Activated naive CD4-positive, alpha-beta T cell treated with anti-CD3 and anti-CD28 coated beads, Interleukin-2, amount 10 ng/mL, durations not matched to agents 7 days and 5 days (primary cell): ENCODE measurements at regions not wholly inside any gene's neighbourhood (a gene's known extent, or its start where the extent isn't known, plus 50 kb on each side); places are given as distances from the start of the nearest gene placed in this dataset.
A peak's percentile ranks its signal among the peaks of the same experiment; 100 is the strongest.

Source experiments
- CTCF ChIA-PET: fragments of 350-600 bp; sonication (Branson Sonifier 250); formaldehyde crosslinking; loops from one replicate; lab custom pipeline; 2021; ENCODE audit warnings: antibody characterized with exemption; lab: Charles Lee
- DNase-seq: peaks from one replicate; pipeline ENCODE4 v3.0.0-alpha.2; 2020
- H3K27ac Mint-ChIP-seq: one replicate; pipeline ENCODE4 v1.8.0; 2021; ENCODE audit warnings: mild to moderate bottlenecking, moderate library complexity, mixed read lengths
- H3K27me3 Mint-ChIP-seq: one replicate; pipeline ENCODE4 v1.8.0; 2021; ENCODE audit warnings: mild to moderate bottlenecking, mixed read lengths
- H3K36me3 Mint-ChIP-seq: one replicate; pipeline ENCODE4 v1.8.0; 2021; ENCODE audit warnings: mixed read lengths
- H3K4me1 Mint-ChIP-seq: one replicate; pipeline ENCODE4 v1.8.0; 2021; ENCODE audit warnings: mixed read lengths
- H3K4me3 Mint-ChIP-seq: one replicate; pipeline ENCODE4 v1.8.0; 2021; ENCODE audit warnings: mild to moderate bottlenecking, moderate library complexity, mixed read lengths
- H3K9me3 Mint-ChIP-seq: one replicate; pipeline ENCODE4 v1.8.0; 2021; ENCODE audit warnings: mixed read lengths

DNA sequence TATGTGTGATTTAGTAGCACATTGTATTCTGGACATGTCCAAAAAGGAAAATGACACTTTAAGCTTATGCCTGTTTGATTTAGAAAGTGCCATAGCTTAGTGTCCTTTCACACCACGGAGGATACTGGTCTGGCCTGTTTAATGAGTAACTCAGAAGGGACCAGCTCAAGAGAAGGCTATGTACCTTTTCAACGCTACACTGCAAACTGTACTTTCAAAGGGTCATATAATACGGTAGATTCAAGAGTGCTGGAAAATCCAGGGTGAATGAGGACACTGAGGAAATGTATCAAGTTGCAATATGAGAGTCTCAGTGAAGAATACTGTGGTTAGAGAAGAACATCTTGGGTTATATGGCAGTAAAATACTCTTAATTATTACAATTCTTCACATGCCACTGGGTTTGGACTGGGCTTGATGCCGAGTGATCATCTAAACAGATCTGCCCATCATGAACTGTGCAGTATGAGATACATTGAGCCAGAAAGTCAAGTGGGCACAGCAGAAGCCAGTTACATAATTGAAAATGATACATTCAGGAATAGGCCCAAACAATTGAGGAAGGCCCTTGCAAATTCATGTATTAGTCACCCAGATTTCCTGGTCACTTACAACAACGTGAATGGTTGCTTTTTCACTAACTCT lies 1211.5 kb upstream of the CDH9 start:
- DNase-seq, result no peak
- Mint-ChIP-seq H3K4me1 (no peaks in the 10 kb centered on the region), H3K27ac (no peak overlapping the region), H3K4me3 (no peak overlapping the region), H3K36me3 (no peaks in the 10 kb centered on the region), H3K9me3 (peaks cover 27% of the 10 kb centered on the region), H3K27me3 (no peaks in the 10 kb centered on the region)
- CTCF ChIA-PET, result no interaction called here

DNA sequence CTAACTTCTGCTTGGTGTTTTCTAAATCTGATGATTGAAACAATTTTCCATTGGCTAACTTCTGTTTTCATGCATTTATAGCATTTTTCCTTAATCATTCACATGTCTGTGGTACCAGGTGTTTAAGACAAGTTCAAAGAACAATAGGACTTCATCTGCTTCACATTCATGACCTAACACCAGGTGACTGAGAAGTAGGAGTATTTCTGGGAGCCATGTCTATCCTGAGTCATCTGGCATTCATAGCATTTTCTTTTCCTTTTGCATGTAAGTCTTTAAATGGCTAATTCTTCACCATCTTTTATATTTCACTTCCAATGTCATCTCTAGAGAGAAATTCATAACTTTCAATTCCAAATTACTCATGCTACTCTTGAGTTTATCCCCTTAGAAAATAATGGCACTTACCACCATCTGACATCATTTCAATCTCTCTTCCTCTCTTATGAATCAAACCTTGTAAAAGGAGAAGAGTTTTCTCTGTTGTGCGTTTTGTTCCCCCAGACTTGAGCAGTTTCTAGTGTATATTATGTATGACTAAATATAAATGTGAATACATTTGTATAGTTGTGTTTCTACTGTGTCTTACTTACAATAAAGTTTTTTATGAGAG lies 1196.1 kb upstream of the CDH9 start:
- Mint-ChIP-seq H3K4me3 (no peak overlapping the region), H3K4me1 (no peaks in the 10 kb centered on the region), H3K36me3 (no peaks in the 10 kb centered on the region), H3K27me3 (no peaks in the 10 kb centered on the region), H3K27ac (no peak overlapping the region), H3K9me3 (peaks cover 4% of the 10 kb centered on the region)
- CTCF ChIA-PET, result no interaction called here
- DNase-seq, result no peak

DNA sequence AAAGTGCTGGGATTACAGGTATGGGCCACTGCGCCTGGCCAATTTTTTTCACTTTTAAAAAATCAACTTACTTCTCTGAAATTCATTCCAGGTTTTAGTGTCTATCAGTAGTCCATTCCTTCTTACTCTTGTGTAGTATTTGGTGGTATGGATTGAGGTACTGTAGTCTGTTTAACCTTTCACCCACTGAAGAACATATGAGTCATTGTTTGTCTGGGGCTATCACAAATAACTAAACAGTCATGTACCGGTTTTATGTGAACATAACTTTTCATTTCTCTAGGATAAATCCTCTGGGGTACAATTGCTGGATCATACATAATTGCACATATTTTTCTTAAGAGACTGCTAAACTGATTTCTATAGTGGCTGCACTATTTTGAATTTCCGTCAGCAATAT lies 1188.0 kb upstream of the CDH9 start:
- Mint-ChIP-seq H3K9me3 (peaks cover 7% of the 10 kb centered on the region), H3K4me1 (no peaks in the 10 kb centered on the region), H3K4me3 (no peak overlapping the region), H3K27me3 (no peaks in the 10 kb centered on the region), H3K36me3 (no peaks in the 10 kb centered on the region), H3K27ac (no peak overlapping the region)
- CTCF ChIA-PET, result no interaction called here
- no peak for DNase-seq

DNA sequence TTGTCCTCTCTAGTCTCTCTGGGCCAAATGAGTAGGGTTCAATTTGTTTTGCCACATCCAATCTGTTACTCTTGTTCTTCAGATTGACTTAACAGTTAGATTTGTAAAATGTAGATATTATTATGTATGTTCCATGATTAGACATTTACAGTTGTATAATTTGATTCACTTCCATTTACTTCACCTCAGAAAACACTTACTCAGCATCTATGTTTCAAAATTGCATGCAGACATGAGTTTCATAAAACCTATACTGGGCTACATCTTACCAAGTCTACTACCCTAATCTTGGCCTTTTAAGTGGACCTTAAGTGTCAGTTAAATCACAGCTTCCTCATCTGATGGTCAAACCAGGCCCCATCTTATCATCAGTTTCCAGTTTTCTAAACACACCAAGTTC lies 1181.2 kb upstream of the CDH9 start:
- DNase-seq, result no peak
- Mint-ChIP-seq H3K36me3 (no peaks in the 10 kb centered on the region), H3K4me1 (no peaks in the 10 kb centered on the region), H3K27ac (no peak overlapping the region), H3K9me3 (peaks cover 4% of the 10 kb centered on the region), H3K4me3 (no peak overlapping the region), H3K27me3 (no peaks in the 10 kb centered on the region)
- CTCF ChIA-PET, result no interaction called here

DNA sequence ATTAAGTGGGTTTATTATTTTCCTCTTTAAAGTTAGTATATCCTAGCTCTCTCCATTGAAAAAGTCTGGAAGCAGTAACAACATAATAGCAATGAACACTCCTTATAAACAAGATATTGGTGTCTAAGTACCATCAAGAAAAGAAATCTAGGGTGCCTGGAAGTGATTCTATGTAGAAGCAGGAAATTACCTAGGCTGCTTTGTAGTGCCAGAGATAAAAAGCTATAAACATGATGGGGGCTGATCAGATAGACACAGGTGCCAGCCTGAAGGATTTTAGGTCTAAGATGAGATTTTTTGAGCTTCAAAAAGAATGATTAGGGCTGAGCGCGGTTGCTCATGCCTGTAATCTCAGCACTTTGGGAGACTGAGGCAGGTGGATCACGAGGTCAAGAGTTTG lies 1179.3 kb upstream of the CDH9 start:
- DNase-seq, result no peak
- no peak overlapping the region for H3K4me3 Mint-ChIP-seq

DNA sequence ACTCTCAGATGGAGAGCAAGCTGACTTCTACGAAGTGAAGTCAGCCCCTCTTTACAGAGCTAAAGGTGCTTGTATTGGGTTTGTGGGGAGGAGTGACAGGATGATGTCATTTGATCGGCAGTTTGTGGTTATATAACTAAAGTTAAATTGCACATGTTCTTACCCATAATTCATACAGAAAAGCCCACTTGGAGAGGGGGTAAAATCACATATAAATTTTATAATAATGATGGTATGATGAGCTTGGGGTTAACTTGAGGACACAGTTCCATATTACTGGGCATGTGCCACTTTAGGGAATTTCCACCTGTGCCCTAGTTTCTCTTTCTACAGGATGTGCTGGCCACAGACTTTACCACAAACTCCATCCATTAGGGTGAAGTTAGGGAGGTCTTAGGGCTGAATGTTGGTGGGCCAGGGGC lies 1178.6 kb upstream of the CDH9 start:
- H3K36me3 Mint-ChIP-seq, result no peaks in the 10 kb centered on the region
- H3K9me3 Mint-ChIP-seq, result peaks cover 9% of the 10 kb centered on the region
- no peaks in the 10 kb centered on the region for H3K4me1 Mint-ChIP-seq
- no peaks in the 10 kb centered on the region for H3K27me3 Mint-ChIP-seq
- H3K4me3 Mint-ChIP-seq, result no peak overlapping the region
- no peak overlapping the region for H3K27ac Mint-ChIP-seq
- DNase-seq, result no peak
- CTCF ChIA-PET, result no interaction called here

More for the DNA sequence above, 1179.3 kb upstream of the CDH9 start:
- Mint-ChIP-seq H3K27ac (no peak overlapping the region), H3K9me3 (peaks cover 9% of the 10 kb centered on the region), H3K27me3 (no peaks in the 10 kb centered on the region), H3K4me1 (no peaks in the 10 kb centered on the region), H3K36me3 (no peaks in the 10 kb centered on the region)
- CTCF ChIA-PET, result no interaction called here

DNA sequence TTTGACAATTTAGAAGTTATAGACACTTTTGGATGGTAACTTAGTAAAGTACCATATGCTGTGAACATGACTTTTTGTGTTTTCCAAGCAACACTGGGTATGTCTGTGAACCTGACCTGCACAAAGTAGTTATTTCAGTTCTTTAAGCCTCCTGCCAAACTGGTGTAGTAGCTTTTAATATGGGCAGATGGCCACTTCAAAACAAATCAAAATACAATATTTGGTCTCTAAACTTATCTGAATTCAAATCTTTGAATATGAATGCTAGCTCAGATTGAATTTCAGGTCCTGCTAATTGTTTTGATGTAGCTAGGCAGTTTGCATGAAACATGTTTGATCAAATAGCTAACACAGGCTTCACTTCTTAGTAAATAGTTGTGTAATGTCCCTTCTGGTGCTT lies 1176.7 kb upstream of the CDH9 start:
- DNase-seq, result no peak
- Mint-ChIP-seq H3K27me3 (no peaks in the 10 kb centered on the region), H3K4me1 (no peaks in the 10 kb centered on the region), H3K9me3 (peaks cover 13% of the 10 kb centered on the region), H3K36me3 (no peaks in the 10 kb centered on the region), H3K27ac (no peak overlapping the region), H3K4me3 (no peak overlapping the region)
- CTCF ChIA-PET, result no interaction called here

DNA sequence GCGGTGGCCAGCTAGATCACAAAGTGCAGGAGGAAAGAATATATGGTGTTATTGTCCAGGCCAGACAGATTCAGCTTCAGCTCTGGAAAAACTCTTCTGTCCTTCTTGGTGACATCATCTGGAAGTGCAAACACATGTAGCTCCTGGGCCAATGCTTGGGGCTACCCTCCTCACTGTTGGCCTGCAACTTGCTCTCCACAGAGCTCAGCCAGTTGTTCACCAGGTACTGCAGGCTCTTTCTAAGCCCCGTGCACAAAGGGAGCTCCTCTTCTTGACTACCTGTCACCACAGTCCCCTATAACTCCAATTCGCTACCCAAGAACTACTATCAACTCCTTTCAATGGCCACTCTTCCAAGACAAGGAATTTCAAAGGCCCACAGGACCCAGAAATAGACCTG lies 1175.9 kb upstream of the CDH9 start:
- Mint-ChIP-seq H3K9me3 (peaks cover 15% of the 10 kb centered on the region), H3K4me3 (no peak overlapping the region), H3K36me3 (no peaks in the 10 kb centered on the region), H3K27me3 (no peaks in the 10 kb centered on the region), H3K4me1 (no peaks in the 10 kb centered on the region), H3K27ac (no peak overlapping the region)
- no peak for DNase-seq
- CTCF ChIA-PET, result no interaction called here

DNA sequence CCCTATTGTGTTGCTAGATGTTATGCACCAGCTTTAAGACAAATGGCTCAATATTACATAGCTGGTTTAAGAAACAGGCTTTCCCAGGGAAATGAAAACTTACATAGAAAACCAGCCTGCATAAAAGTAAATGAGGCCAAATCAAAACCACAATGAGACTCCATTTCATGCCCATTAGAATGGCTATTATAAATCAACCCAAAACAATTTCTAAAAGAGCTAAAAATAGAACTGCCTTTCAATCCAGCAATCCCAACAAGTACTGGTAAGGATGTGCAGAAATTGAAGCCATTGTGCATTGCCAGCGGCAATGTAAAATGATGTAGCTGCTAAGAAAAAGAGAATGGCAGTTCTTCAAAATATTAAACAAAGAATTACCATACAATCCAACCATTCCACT lies 1170.0 kb upstream of the CDH9 start:
- CTCF ChIA-PET, result no interaction called here

DNA sequence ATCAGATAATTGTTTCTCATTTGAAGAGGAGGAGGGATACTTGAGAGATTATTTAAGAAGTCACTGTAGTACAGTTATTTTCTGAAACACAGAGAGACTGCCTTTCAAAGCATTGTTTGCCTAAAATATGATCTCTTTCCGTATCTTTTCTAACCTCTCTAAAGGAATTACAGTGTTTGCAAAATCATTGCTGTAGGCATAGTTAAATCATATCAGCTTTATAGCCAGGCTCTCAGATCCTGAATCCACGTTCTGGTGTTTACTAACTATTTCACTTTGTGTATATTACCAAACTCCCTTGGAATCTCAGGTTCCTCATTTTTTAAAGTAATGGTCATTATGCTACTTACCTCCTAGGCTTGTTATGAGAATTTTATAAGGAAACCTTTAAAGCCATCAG lies 1151.6 kb upstream of the CDH9 start:
- CTCF ChIA-PET, result no interaction called here

More for the DNA sequence above, 1170.0 kb upstream of the CDH9 start:
- Mint-ChIP-seq H3K36me3 (no peaks in the 10 kb centered on the region), H3K4me3 (no peak overlapping the region), H3K9me3 (peaks cover 10% of the 10 kb centered on the region), H3K27ac (no peak overlapping the region), H3K27me3 (no peaks in the 10 kb centered on the region), H3K4me1 (no peaks in the 10 kb centered on the region)
- DNase-seq, result no peak

DNA sequence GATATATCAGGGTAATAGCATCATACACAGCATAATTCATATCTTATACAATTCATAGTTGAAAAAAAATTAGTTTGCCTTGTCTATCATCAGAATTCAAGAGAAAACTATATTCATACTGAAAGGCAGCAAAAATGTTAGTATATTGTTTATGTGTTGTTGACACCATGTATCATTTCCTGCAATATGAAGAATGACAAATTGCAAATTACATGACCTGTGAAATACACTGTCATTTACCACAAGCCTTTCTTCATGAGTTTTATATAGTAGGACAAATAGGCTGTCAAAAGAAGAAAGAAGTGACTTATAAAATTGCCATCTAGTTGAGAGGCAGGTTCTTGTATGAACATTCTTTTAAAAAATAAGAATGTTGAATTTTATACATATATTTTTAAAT lies 1136.3 kb upstream of the CDH9 start:
- CTCF ChIA-PET, result no interaction called here
- no peaks in the 10 kb centered on the region for H3K4me1 Mint-ChIP-seq
- DNase-seq, result no peak
- H3K27me3 Mint-ChIP-seq, result no peaks in the 10 kb centered on the region
- H3K9me3 Mint-ChIP-seq, result peaks cover 13% of the 10 kb centered on the region
- no peaks in the 10 kb centered on the region for H3K36me3 Mint-ChIP-seq
- H3K27ac Mint-ChIP-seq, result no peak overlapping the region
- H3K4me3 Mint-ChIP-seq, result no peak overlapping the region

More for the DNA sequence above, 1151.6 kb upstream of the CDH9 start:
- Mint-ChIP-seq H3K27me3 (no peaks in the 10 kb centered on the region), H3K36me3 (no peaks in the 10 kb centered on the region), H3K27ac (no peak overlapping the region), H3K9me3 (peaks cover 7% of the 10 kb centered on the region), H3K4me1 (no peaks in the 10 kb centered on the region), H3K4me3 (no peak overlapping the region)
- no peak for DNase-seq

DNA sequence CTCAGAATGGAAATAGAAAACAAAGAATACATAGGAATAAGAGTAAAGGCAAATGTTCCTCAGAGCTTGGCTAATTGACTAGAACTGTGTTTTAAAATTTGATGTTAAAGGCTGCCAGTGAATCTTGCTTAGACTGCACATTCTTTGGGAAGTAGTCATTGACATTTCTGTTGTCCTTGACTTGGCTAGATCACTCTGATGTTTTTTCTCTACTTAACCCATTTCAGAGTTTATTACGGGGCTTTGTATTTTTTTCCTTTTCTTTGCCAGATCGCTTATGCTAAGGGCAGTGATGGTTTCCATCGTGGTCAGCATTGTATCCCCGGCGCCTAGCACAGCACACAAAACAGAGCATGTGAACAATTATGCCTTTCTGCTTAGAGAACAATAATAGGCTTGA lies 1126.7 kb upstream of the CDH9 start:
- Mint-ChIP-seq H3K4me3 (no peak overlapping the region), H3K27me3 (no peaks in the 10 kb centered on the region), H3K27ac (no peak overlapping the region), H3K36me3 (no peaks in the 10 kb centered on the region), H3K9me3 (peaks cover 10% of the 10 kb centered on the region), H3K4me1 (no peaks in the 10 kb centered on the region)
- CTCF ChIA-PET, result no interaction called here
- no peak for DNase-seq

DNA sequence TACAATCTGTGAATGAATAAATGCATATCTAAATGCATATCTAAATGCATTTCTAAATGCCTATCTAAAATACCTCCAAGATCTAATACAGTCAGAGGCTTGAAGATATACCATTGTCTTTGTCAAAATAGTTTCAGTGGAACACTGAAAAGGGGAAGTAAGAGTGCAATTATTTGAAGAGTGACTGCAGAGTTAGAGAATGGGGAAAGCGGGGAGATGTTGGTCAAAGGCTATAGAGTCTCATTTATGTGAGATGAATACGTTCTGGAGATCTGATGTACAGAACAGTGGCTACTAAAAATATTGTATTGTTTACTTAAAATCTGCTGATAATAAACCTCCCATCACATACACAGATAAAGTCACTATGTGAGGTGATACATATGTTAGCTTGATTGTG lies 1126.2 kb upstream of the CDH9 start:
- DNase-seq, result no peak
- Mint-ChIP-seq H3K4me1 (no peaks in the 10 kb centered on the region), H3K36me3 (no peaks in the 10 kb centered on the region), H3K27ac (no peak overlapping the region), H3K9me3 (peaks cover 7% of the 10 kb centered on the region), H3K4me3 (no peak overlapping the region), H3K27me3 (no peaks in the 10 kb centered on the region)
- CTCF ChIA-PET, result no interaction called here

DNA sequence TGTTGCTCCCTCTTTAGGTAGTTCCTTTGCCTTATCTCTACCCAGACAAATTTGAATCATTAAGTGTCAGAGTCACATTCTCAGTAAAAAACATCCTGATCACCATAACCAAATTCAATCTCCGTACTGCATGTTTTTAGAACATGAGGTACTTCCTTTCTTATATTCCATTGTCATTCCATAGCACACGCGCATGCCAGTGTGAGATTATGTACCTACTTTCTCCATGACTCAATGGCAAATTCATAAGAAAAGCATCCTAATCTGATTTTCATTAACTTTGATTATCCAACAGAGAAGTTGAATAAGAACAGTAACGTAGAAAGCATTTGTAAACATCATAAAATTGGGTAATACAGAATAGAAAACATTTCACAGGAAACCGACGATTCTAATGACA lies 1118.6 kb upstream of the CDH9 start:
- CTCF ChIA-PET, result no interaction called here
- H3K36me3 Mint-ChIP-seq, result no peaks in the 10 kb centered on the region
- H3K27ac Mint-ChIP-seq, result peak overlapping the region; percentile 63
- H3K27me3 Mint-ChIP-seq, result no peaks in the 10 kb centered on the region
- peaks cover 16% of the 10 kb centered on the region for H3K9me3 Mint-ChIP-seq
- H3K4me1 Mint-ChIP-seq, result no peaks in the 10 kb centered on the region
- H3K4me3 Mint-ChIP-seq, result no peak overlapping the region
- no peak for DNase-seq

DNA sequence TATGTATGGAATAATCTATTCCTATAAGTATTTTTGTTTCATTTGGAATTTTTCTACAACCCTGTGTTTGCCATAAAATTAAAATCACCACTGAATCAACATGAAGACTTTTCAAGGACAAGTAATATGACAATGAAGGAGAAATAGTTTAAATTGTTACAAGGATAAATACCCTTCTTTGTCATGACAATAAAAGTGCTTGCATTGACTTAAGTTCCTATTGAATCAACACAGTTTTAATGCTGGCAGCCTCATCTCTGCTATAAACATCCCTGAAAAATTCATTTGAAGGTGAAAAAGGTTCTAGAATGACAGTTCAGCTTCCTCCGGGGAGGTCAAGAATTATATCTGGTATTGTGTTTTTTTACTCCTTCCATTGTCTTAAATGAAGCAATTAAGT lies 1105.1 kb upstream of the CDH9 start:
- Mint-ChIP-seq H3K27me3 (no peaks in the 10 kb centered on the region), H3K36me3 (no peaks in the 10 kb centered on the region), H3K27ac (no peak overlapping the region), H3K4me3 (no peak overlapping the region), H3K4me1 (no peaks in the 10 kb centered on the region), H3K9me3 (peaks cover 14% of the 10 kb centered on the region)
- CTCF ChIA-PET, result no interaction called here
- DNase-seq, result no peak
